ENCODE measurements at regions not wholly inside any gene's neighbourhood (a gene's known extent, or its start where the extent isn't known, plus 50 kb on each side); places are given as distances from the start of the nearest gene placed in this dataset.
"Not testable (repeated sequence)": the region's sequence is repeated elsewhere in the genome, so short reads cannot be mapped to it uniquely, and the experiment has no call there.

- peaks cover 7% of the 10 kb centered on the region for H3K9me3 Mint-ChIP-seq (ENCODE audit: insufficient read depth)
Measured at GRCh38 chr15:24784506-24784905, 108.9 kb downstream of the NPAP1 start.

DNA sequence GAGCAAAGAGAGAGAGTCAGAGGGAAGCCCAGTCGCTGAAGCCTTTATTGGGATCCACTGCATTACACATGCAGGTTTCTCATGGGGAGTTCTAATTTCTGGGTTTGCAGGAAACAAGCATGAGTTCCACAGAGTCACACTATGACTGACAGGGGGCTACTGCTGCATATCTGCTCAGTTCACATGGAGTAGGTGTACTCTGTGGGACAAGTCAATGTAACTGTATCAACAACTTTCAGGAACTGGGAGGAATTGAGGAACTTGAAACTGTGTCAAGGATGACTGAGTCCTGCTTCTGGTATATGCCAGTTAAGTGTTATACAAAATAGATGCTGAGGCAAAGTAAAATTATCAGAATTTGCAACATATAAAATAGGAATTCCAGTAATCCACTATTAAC, 110.8 kb downstream of the NPAP1 start:
- no peak overlapping the region for H3K27ac Mint-ChIP-seq
- WGBS (ENCODE audit: insufficient coverage) = 63% methylated on average over 1 of the region's 1 CpG
- no peak overlapping the region for H3K4me3 Mint-ChIP-seq
- H3K9ac ChIP-seq (ENCODE audit: low read length) = no peak overlapping the region
- peaks cover 0 to 4% (median 0%) of the 10 kb centered on the region in 3 donors for H3K9me3 ChIP-seq (ENCODE audit: control extremely low read depth in 1 of 3, control insufficient read depth in 2 of 3, insufficient read depth in 1 of 3, low read length in 2 of 3)
- no peak overlapping the region for H2AFZ ChIP-seq (ENCODE audit: insufficient read depth, low read depth, low read length, poor library complexity, severe bottlenecking)
- H3K9me3 Mint-ChIP-seq (ENCODE audit: insufficient read depth) = peaks cover 7% of the 10 kb centered on the region
- H3K4me1 Mint-ChIP-seq = peaks cover 3% of the 10 kb centered on the region
- H3K4me2 ChIP-seq (replicated peaks; ENCODE audit: low read depth, low read length, poor library complexity, severe bottlenecking) = no peak overlapping the region
- ChIA-PET POLR2A (no interaction called here), CTCF (interaction anchor here (0.5 kb wide), 1 partner anchor 194 kb away, joined by 4 read pairs; no protein-coding TSS in a partner anchor)
- H3K27me3 ChIP-seq (replicated peaks in 1 of 4; ENCODE audit: control extremely low read depth in 1 of 4, control insufficient read depth in 3 of 4, insufficient read depth in 4 of 4, low read length in 3 of 4) = no peaks in the 10 kb centered on the region
- DNase-seq (no peak), ATAC-seq (ENCODE audit: low read depth) (no peak)
- no peaks in the 10 kb centered on the region for H4K20me1 ChIP-seq (ENCODE audit: control insufficient read depth, insufficient read depth, low read length, poor library complexity, severe bottlenecking)
- H3K27me3 Mint-ChIP-seq = no peaks in the 10 kb centered on the region
- TF ChIP-seq CTCF (IDR thresholded peaks at IDR 0.05) (no peak), EZH2 (IDR thresholded peaks at IDR 0.05; ENCODE audit: borderline replicate concordance, insufficient read depth, low read depth, low read length, poor library complexity, severe bottlenecking) (no peak)
- intact Hi-C loops (cut with micrococcal nuclease) = no loop called here
- H3K36me3 ChIP-seq (replicated peaks in 1 of 2; ENCODE audit: control extremely low read depth in 1 of 2, control insufficient read depth in 1 of 2, extremely low read depth in 1 of 2, insufficient read depth in 2 of 2, low read length in 1 of 2) = no peaks in the 10 kb centered on the region
- no peaks in the 10 kb centered on the region for H3K79me2 ChIP-seq (ENCODE audit: control insufficient read depth, insufficient read depth, low read length)
- H3K27ac ChIP-seq (ENCODE audit: low read length in 2 of 2) = no peak overlapping the region
- no peaks in the 10 kb centered on the region for H3K4me1 ChIP-seq (ENCODE audit: control insufficient read depth in 2 of 2, insufficient read depth in 2 of 2, low read length in 2 of 2)
- no peak overlapping the region for H3K4me3 ChIP-seq (ENCODE audit: control extremely low read depth in 1 of 5, extremely low read depth in 1 of 5, insufficient read depth in 1 of 5, low read depth in 2 of 5, low read length in 4 of 5)

More at GRCh38 chr15:24784506-24784905, 108.9 kb downstream of the NPAP1 start:
- H3K27me3 ChIP-seq (replicated peaks in 1 of 4; ENCODE audit: control extremely low read depth in 1 of 4, control insufficient read depth in 3 of 4, insufficient read depth in 4 of 4, low read length in 3 of 4) = no peaks in the 10 kb centered on the region
- DNase-seq (no peak), ATAC-seq (ENCODE audit: low read depth) (no peak)
- intact Hi-C loops (cut with micrococcal nuclease) = no loop called here
- H2AFZ ChIP-seq (ENCODE audit: insufficient read depth, low read depth, low read length, poor library complexity, severe bottlenecking) = no peak overlapping the region
- H3K9ac ChIP-seq (ENCODE audit: low read length) = no peak overlapping the region
- Mint-ChIP-seq H3K4me1 (peaks cover 3% of the 10 kb centered on the region), H3K27me3 (no peaks in the 10 kb centered on the region), H3K4me3 (no peak overlapping the region), H3K27ac (no peak overlapping the region)
- no peak for TF ChIP-seq CTCF (IDR thresholded peaks at IDR 0.05)
- H4K20me1 ChIP-seq (ENCODE audit: control insufficient read depth, insufficient read depth, low read length, poor library complexity, severe bottlenecking) = no peaks in the 10 kb centered on the region
- no peak overlapping the region for H3K4me2 ChIP-seq (replicated peaks; ENCODE audit: low read depth, low read length, poor library complexity, severe bottlenecking)
- H3K4me3 ChIP-seq (ENCODE audit: control extremely low read depth in 1 of 5, extremely low read depth in 1 of 5, insufficient read depth in 1 of 5, low read depth in 2 of 5, low read length in 4 of 5) = no peak overlapping the region
- H3K79me2 ChIP-seq (ENCODE audit: control insufficient read depth, insufficient read depth, low read length) = no peaks in the 10 kb centered on the region
- no peaks in the 10 kb centered on the region for H3K4me1 ChIP-seq (ENCODE audit: control insufficient read depth in 2 of 2, insufficient read depth in 2 of 2, low read length in 2 of 2)
- peaks cover 0 to 12% (median 0%) of the 10 kb centered on the region in 3 donors for H3K9me3 ChIP-seq (ENCODE audit: control extremely low read depth in 1 of 3, control insufficient read depth in 2 of 3, insufficient read depth in 1 of 3, low read length in 2 of 3)
- no peak overlapping the region for H3K27ac ChIP-seq (ENCODE audit: low read length in 2 of 2)
- CTCF ChIA-PET = no interaction called here
- POLR2A ChIA-PET = no interaction called here
- 37% methylated on average over 2 of the region's 4 CpGs for WGBS (ENCODE audit: insufficient coverage)
- no peaks in the 10 kb centered on the region for H3K36me3 ChIP-seq (replicated peaks in 1 of 2; ENCODE audit: control extremely low read depth in 1 of 2, control insufficient read depth in 1 of 2, extremely low read depth in 1 of 2, insufficient read depth in 2 of 2, low read length in 1 of 2)

DNA sequence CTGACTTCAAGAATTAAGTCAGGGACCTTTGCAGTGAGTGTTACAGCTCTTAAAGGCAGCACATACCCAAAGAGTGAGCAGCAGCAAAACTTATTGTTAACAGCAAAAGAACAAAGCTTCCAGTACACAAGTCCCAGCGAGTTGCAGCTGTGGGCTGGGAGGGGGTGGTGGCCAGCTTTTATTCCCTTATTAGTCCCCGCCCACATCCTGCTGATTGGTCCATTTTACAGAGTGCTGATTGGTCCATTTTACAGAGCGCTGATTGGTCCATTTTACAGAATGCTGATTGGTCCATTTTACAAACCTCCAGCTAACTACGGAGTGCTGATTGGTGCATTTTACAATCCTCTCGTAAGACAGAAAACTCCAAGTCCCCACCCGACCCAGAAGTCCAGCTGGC, 127.0 kb downstream of the NPAP1 start:
- H3K27me3 ChIP-seq (replicated peaks in 1 of 4; ENCODE audit: control extremely low read depth in 1 of 4, control insufficient read depth in 3 of 4, insufficient read depth in 4 of 4, low read length in 3 of 4); H3K27me3 Mint-ChIP-seq; H3K4me1 ChIP-seq (ENCODE audit: control insufficient read depth in 2 of 2, insufficient read depth in 2 of 2, low read length in 2 of 2); H3K79me2 ChIP-seq (ENCODE audit: control insufficient read depth, insufficient read depth, low read length); ATAC-seq (ENCODE audit: low read depth); H2AFZ ChIP-seq (ENCODE audit: insufficient read depth, low read depth, low read length, poor library complexity, severe bottlenecking); intact Hi-C loops (cut with micrococcal nuclease); H3K4me1 Mint-ChIP-seq; H3K4me3 ChIP-seq (ENCODE audit: control extremely low read depth in 1 of 5, extremely low read depth in 1 of 5, insufficient read depth in 1 of 5, low read depth in 2 of 5, low read length in 4 of 5); H3K27ac ChIP-seq (ENCODE audit: low read length in 2 of 2); POLR2A ChIA-PET; H3K27ac Mint-ChIP-seq; H3K9ac ChIP-seq (ENCODE audit: low read length); DNase-seq; H3K4me2 ChIP-seq (replicated peaks; ENCODE audit: low read depth, low read length, poor library complexity, severe bottlenecking); H3K4me3 Mint-ChIP-seq; H4K20me1 ChIP-seq (ENCODE audit: control insufficient read depth, insufficient read depth, low read length, poor library complexity, severe bottlenecking); H3K9me3 Mint-ChIP-seq (ENCODE audit: insufficient read depth); CTCF ChIA-PET; H3K36me3 ChIP-seq (replicated peaks in 1 of 2; ENCODE audit: control extremely low read depth in 1 of 2, control insufficient read depth in 1 of 2, extremely low read depth in 1 of 2, insufficient read depth in 2 of 2, low read length in 1 of 2): not testable (repeated sequence)
- WGBS (ENCODE audit: insufficient coverage) = 85% methylated on average over 5 of the region's 6 CpGs
- H3K9me3 ChIP-seq (ENCODE audit: control extremely low read depth in 1 of 3, control insufficient read depth in 2 of 3, insufficient read depth in 1 of 3, low read length in 2 of 3) = peaks cover 0 to 22% (median 0%) of the 10 kb centered on the region in 3 donors
